Body of pancreas (tissue), 4 donors: ENCODE measurements at regions not wholly inside any gene's neighbourhood (a gene's known extent, or its start where the extent isn't known, plus 50 kb on each side); places are given as distances from the start of the nearest gene placed in this dataset.
"Not testable (repeated sequence)": the region's sequence is repeated elsewhere in the genome, so short reads cannot be mapped to it uniquely, and the experiment has no call there.

Experiments used
- ATAC-seq: fragments of 150-250 bp; one replicate; pipeline ENCODE4 v1.9.1; 2016
- DNase-seq, 4 donors: peaks; one replicate each; pipeline ENCODE4 v3.0.0-alpha.2; 2019
- H3K27ac ChIP-seq, 4 donors: fragments of 200-600 bp; sonication (generic); 1 replicate in 3 of 4; 2 replicates in 1 of 4; pipeline versions ENCODE4 v1.5.1 to v1.6.1; 2016 to 2019; ENCODE audit warnings: mild to moderate bottlenecking in 1 of 4, mixed read lengths in 1 of 4, moderate library complexity in 1 of 4
- H3K27me3 ChIP-seq, 2 donors: fragments of 200-600 bp; sonication (generic); one replicate each; pipeline ENCODE4 v1.6.0; 2016; ENCODE audit warnings: mild to moderate bottlenecking in 1 of 2
- H3K36me3 ChIP-seq, 2 donors: fragments of 200-600 bp; sonication (generic); replicated peaks in 1 of 2; 2 replicates each; pipeline ENCODE4 v1.5.1; 2016; ENCODE audit warnings: low read depth in 2 of 2; ENCODE audit not compliant: insufficient read depth in 1 of 2
- H3K4me1 ChIP-seq: fragments of 200-600 bp; sonication (generic); one replicate; pipeline ENCODE4 v1.6.0; 2016
- H3K4me3 ChIP-seq, 2 donors: fragments of 200-600 bp; sonication (generic); 1 replicate in 1 of 2; 2 replicates in 1 of 2; pipeline ENCODE4 v1.5.1; 2016 to 2019
- H3K9me3 ChIP-seq, 3 donors: fragments of 200-600 bp; sonication (generic); 1 replicate in 2 of 3; 2 replicates in 1 of 3; pipeline ENCODE4 v1.5.1; 2016
- POLR2A ChIP-seq, 3 donors: fragments of 450-650 bp; IDR thresholded peaks; one replicate each; pipeline ENCODE4 v1.6.1; 2016; ENCODE audit warnings: antibody characterized with exemption in 3 of 3, mild to moderate bottlenecking in 2 of 3
- WGBS, 2 donors: methylation state at CpG; one replicate each; pipeline ENCODE4 v1.1.5; 2017; 5-methylcytosine and 5-hydroxymethylcytosine counted together
- intact Hi-C: fragments of 100-400 bp; cut with DNase I; formaldehyde crosslinking; loops from one replicate; pipeline ENCODE4 v1.15.1; 2023
- TF ChIP-seq, protein P1 (sequence below), 7 experiments: fragments of 450-650 bp in 4 of 7; fragments of 200-600 bp in 3 of 7; sonication (generic) in 3 of 7; IDR thresholded peaks; one replicate each; pipeline ENCODE4 v1.5.1; 2016 to 2019; ENCODE audit warnings: antibody characterized with exemption in 7 of 7

- H3K4me1 ChIP-seq, result no peaks in the 10 kb centered on the region
- no peaks in the 10 kb centered on the region for H3K36me3 ChIP-seq
- H3K9me3 ChIP-seq, result no peaks in the 10 kb centered on the region
- TF ChIP-seq POLR2A (IDR thresholded peaks at IDR 0.05), result no peak
- TF ChIP-seq, protein P1, sequence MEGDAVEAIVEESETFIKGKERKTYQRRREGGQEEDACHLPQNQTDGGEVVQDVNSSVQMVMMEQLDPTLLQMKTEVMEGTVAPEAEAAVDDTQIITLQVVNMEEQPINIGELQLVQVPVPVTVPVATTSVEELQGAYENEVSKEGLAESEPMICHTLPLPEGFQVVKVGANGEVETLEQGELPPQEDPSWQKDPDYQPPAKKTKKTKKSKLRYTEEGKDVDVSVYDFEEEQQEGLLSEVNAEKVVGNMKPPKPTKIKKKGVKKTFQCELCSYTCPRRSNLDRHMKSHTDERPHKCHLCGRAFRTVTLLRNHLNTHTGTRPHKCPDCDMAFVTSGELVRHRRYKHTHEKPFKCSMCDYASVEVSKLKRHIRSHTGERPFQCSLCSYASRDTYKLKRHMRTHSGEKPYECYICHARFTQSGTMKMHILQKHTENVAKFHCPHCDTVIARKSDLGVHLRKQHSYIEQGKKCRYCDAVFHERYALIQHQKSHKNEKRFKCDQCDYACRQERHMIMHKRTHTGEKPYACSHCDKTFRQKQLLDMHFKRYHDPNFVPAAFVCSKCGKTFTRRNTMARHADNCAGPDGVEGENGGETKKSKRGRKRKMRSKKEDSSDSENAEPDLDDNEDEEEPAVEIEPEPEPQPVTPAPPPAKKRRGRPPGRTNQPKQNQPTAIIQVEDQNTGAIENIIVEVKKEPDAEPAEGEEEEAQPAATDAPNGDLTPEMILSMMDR (IDR thresholded peaks at IDR 0.05), result no peak
- 42 to 47% methylated on average over 2 of the region's 2 CpGs for WGBS, 2 donors
- no peak for ATAC-seq
- intact Hi-C loops, result no loop called here
- H3K4me3 ChIP-seq, result no peak overlapping the region
- DNase-seq, result no peak
- no peak overlapping the region for H3K27ac ChIP-seq
- no peaks in the 10 kb centered on the region for H3K27me3 ChIP-seq
Measured at GRCh38 chr6:80488190-80488589, 381.7 kb downstream of the BCKDHB start.

- H3K4me3 ChIP-seq, intact Hi-C loops, H3K27ac ChIP-seq, ATAC-seq, DNase-seq, H3K9me3 ChIP-seq, H3K27me3 ChIP-seq, H3K4me1 ChIP-seq, H3K36me3 ChIP-seq: not testable (repeated sequence)
- WGBS, 2 donors, result 87 to 98% methylated on average over 11 to 12 of the region's 12 CpGs
Measured at GRCh38 chr6:80485494-80485893, 379.0 kb downstream of the BCKDHB start.

GRCh38 chr6:80482056-80482455 lies 375.6 kb downstream of the BCKDHB start:
- no peaks in the 10 kb centered on the region for H3K4me1 ChIP-seq
- no peak overlapping the region for H3K4me3 ChIP-seq
- no peaks in the 10 kb centered on the region for H3K9me3 ChIP-seq
- no peaks in the 10 kb centered on the region for H3K27me3 ChIP-seq
- TF ChIP-seq, protein P1 (IDR thresholded peaks at IDR 0.05), result no peak
- no peak for TF ChIP-seq POLR2A (IDR thresholded peaks at IDR 0.05)
- WGBS, 2 donors, result 78 to 84% methylated on average over 3 of the region's 3 CpGs
- ATAC-seq, result no peak
- DNase-seq, result no peak
- intact Hi-C loops, result no loop called here
- H3K36me3 ChIP-seq, result no peaks in the 10 kb centered on the region
- H3K27ac ChIP-seq, result no peak overlapping the region

DNA sequence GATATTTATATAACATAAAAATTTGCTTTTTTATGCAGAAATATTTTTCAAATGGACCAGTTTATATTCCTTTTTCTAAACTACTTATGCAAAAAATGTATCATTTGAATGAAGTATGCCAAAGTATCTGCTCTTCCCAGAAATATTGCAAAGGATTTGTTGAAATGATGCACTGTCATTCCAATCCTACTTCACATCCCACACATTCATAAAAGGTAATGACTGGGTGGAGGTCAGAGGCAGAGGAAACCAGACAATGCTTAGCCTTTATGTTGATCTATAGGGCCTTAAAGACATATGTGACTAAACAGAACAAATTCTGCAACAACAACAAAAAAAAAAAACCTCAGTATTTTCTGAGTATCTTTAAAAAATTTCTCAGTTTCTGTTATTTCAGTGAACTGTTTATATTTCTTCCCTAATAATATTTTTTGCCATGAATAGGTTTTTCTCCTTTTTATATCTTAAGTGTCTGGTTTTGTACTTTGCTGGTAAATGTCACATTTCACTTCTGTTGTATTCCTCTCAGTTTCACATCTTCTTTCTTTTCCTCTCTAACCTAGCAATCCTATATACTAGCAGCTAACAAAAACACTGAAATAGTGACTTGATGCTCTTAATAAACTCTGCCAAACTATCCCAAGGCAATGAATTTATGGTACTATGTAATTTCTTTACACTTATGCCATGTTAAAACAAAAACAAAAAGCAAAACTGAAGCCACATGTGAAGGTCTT lies 374.1 kb downstream of the BCKDHB start:
- intact Hi-C loops, result no loop called here
- Histone ChIP-seq H3K27ac (no peak overlapping the region), H3K27me3 (no peaks in the 10 kb centered on the region), H3K36me3 (no peaks in the 10 kb centered on the region), H3K9me3 (no peaks in the 10 kb centered on the region), H3K4me1 (no peaks in the 10 kb centered on the region), H3K4me3 (no peak overlapping the region)
- DNase-seq (no peak), ATAC-seq (no peak)
- TF ChIP-seq, protein P1 (IDR thresholded peaks at IDR 0.05), result no peak
- no peak for TF ChIP-seq POLR2A (IDR thresholded peaks at IDR 0.05)

- DNase-seq, result no peak
- WGBS, 2 donors, result 73 to 77% methylated on average over 1 of the region's 1 CpG
Measured at GRCh38 chr6:80478030-80478429, 371.6 kb downstream of the BCKDHB start.

More at GRCh38 chr6:80478030-80478429, 371.6 kb downstream of the BCKDHB start:
- intact Hi-C loops, result no loop called here
- no peak for ATAC-seq
- Histone ChIP-seq H3K4me3 (no peak overlapping the region), H3K27me3 (no peaks in the 10 kb centered on the region), H3K27ac (no peak overlapping the region), H3K36me3 (no peaks in the 10 kb centered on the region), H3K9me3 (no peaks in the 10 kb centered on the region), H3K4me1 (no peaks in the 10 kb centered on the region)
- TF ChIP-seq, protein P1 (IDR thresholded peaks at IDR 0.05), result no peak
- no peak for TF ChIP-seq POLR2A (IDR thresholded peaks at IDR 0.05)
